Liver (tissue), 3 donors: ENCODE measurements at regions not wholly inside any gene's neighbourhood (a gene's known extent, or its start where the extent isn't known, plus 50 kb on each side); places are given as distances from the start of the nearest gene placed in this dataset.
A peak's percentile ranks its signal among the peaks of the same experiment; 100 is the strongest.

Source experiments
- ATF3 ChIP-seq: IDR thresholded peaks from 2 replicates; pipeline ENCODE4 v1.6.1; 2016; ENCODE audit warnings: antibody characterized with exemption
- CTCF ChIP-seq: fragments of 150-350 bp; IDR thresholded peaks from 2 replicates; pipeline ENCODE4 v1.5.1; 2017; ENCODE audit warnings: improper control_type of control experiment, low read depth, low read length; ENCODE audit not compliant: missing input control
- GABPA ChIP-seq, 2 donors: IDR thresholded peaks in 1 of 2; conservative IDR thresholded peaks in 1 of 2; 2 replicates each; pipeline ENCODE4 v1.6.1; 2016; ENCODE audit warnings: antibody characterized with exemption in 2 of 2, mild to moderate bottlenecking in 1 of 2, moderate library complexity in 1 of 2
- HNF4G ChIP-seq: IDR thresholded peaks from 2 replicates; pipeline ENCODE4 v1.6.1; 2016; ENCODE audit warnings: antibody characterized with exemption
- JUND ChIP-seq, 2 donors: IDR thresholded peaks; 2 replicates each; pipeline ENCODE4 v1.6.1; 2016; ENCODE audit warnings: antibody characterized with exemption in 2 of 2
- MAX ChIP-seq: IDR thresholded peaks from 2 replicates; pipeline ENCODE4 v1.6.1; 2016; ENCODE audit warnings: antibody characterized with exemption
- RAD21 ChIP-seq, 2 donors: IDR thresholded peaks; 2 replicates each; pipeline ENCODE4 v1.6.1; 2016; ENCODE audit warnings: antibody characterized with exemption in 2 of 2, mild to moderate bottlenecking in 2 of 2
- REST ChIP-seq: IDR thresholded peaks from 2 replicates; pipeline ENCODE4 v1.6.1; 2016; ENCODE audit warnings: antibody characterized with exemption, mild to moderate bottlenecking
- SP1 ChIP-seq: IDR thresholded peaks from 2 replicates; pipeline ENCODE4 v1.6.1; 2018; ENCODE audit warnings: antibody characterized with exemption, mild to moderate bottlenecking
- TAF1 ChIP-seq: conservative IDR thresholded peaks from 2 replicates; pipeline ENCODE4 v1.6.1; 2016; ENCODE audit warnings: antibody characterized with exemption, mild to moderate bottlenecking
- YY1 ChIP-seq: IDR thresholded peaks from 2 replicates; pipeline ENCODE4 v1.6.1; 2016; ENCODE audit warnings: antibody characterized with exemption, mild to moderate bottlenecking
- ZBTB33 ChIP-seq: IDR thresholded peaks from 2 replicates; pipeline ENCODE4 v1.6.1; 2016; ENCODE audit warnings: antibody characterized with exemption
- donor health status: healthy.
- donor health status: healthy.

- TF ChIP-seq CTCF (peak; percentile 23), GABPA (IDR thresholded peaks at IDR 0.05 in 1 of 2, conservative IDR thresholded peaks at IDR 0.05 in 1 of 2) (no peak), ZBTB33 (no peak), TAF1 (no peak), REST (no peak), RAD21 (IDR thresholded peaks at IDR 0.05) (peak; percentile 33 to 50), SP1 (no peak), MAX (no peak), YY1 (no peak), ATF3 (no peak), JUND (IDR thresholded peaks at IDR 0.05) (no peak), HNF4G (no peak)
Observed at GRCh38 chrX:19194285-19195242, 72.3 kb upstream of the ADGRG2 start.
